Panc1 (cell line): ENCODE measurements at regions not wholly inside any gene's neighbourhood (a gene's known extent, or its start where the extent isn't known, plus 50 kb on each side); places are given as distances from the start of the nearest gene placed in this dataset.

Source experiments
- ATAC-seq: fragments of 200-7000 bp; cut with Tn5 transposase; 2 replicates; pipeline ENCODE4 v1.9.1; 2020; ENCODE audit warnings: mild to moderate bottlenecking, moderate library complexity
- BruUV-seq: library from RNA; stranded (reverse); fragments of 400-500 nt; replicated peaks from 2 replicates; lab custom pipeline; 2021; lab: Mats Ljungman, UMichigan
- CTCF ChIA-PET: fragments of 300-600 bp; sonication (Branson Sonifier 250); formaldehyde crosslinking; loops from one replicate; lab custom pipeline; 2022; ENCODE audit warnings: antibody characterized with exemption; lab: Charles Lee
- POLR2A ChIA-PET: fragments of 300-600 bp; sonication (Branson Sonifier 250); formaldehyde crosslinking; loops from one replicate; lab custom pipeline; 2022; ENCODE audit warnings: antibody characterized with exemption; lab: Charles Lee
- DNase-seq: peaks from one replicate; pipeline ENCODE4 v3.0.0-alpha.2; 2010; ENCODE audit warnings: low read depth, low spot score
- H3K27ac ChIP-seq: 2 replicates; pipeline ENCODE4 v1.5.1; 2011; ENCODE audit warnings: mild to moderate bottlenecking, low read length, inconsistent platforms
- H3K27me3 ChIP-seq: fragments of 200-500 bp; sonication (Bioruptor generic); 2 replicates; pipeline ENCODE4 v1.6.0; 2014; ENCODE audit warnings: low read length, inconsistent platforms; ENCODE audit not compliant: control insufficient read depth, insufficient read depth
- H3K36me3 ChIP-seq: fragments of 200-500 bp; sonication (Bioruptor generic); 2 replicates; pipeline ENCODE4 v1.5.1; 2014; ENCODE audit warnings: inconsistent platforms, mild to moderate bottlenecking, low read length, moderate library complexity; ENCODE audit not compliant: control insufficient read depth, insufficient read depth
- H3K4me1 ChIP-seq: 2 replicates; pipeline ENCODE4 v1.5.1; 2011; ENCODE audit warnings: inconsistent platforms, mild to moderate bottlenecking, low read length, moderate library complexity; ENCODE audit not compliant: control insufficient read depth, insufficient read depth
- H3K4me3 ChIP-seq, 2 experiments: 2 replicates each; pipeline ENCODE4 v1.5.1; 2011 to 2012; ENCODE audit warnings: low read depth in 2 of 2, low read length in 2 of 2, mild to moderate bottlenecking in 2 of 2, inconsistent platforms in 1 of 2, moderate library complexity in 1 of 2
- H3K9me3 ChIP-seq: fragments of 200-500 bp; sonication (Bioruptor generic); 2 replicates; pipeline ENCODE4 v1.5.1; 2014; ENCODE audit warnings: low read depth, mild to moderate bottlenecking, inconsistent platforms, low read length, moderate library complexity; ENCODE audit not compliant: control insufficient read depth, insufficient read depth
- POLR2AphosphoS5 ChIP-seq: IDR thresholded peaks from 2 replicates; pipeline ENCODE4 v1.6.1; 2012; ENCODE audit warnings: mild to moderate bottlenecking, low read depth, low read length, moderate library complexity
- REST ChIP-seq, 2 experiments: IDR thresholded peaks; 2 replicates each; pipeline ENCODE4 v1.6.1; 2011 to 2012; ENCODE audit warnings: low read depth in 2 of 2, control low read depth in 1 of 2, low read length in 1 of 2, mild to moderate bottlenecking in 1 of 2, moderate library complexity in 1 of 2; ENCODE audit not compliant: insufficient read depth in 1 of 2
- SIN3A ChIP-seq: IDR thresholded peaks from 2 replicates; pipeline ENCODE4 v1.6.1; 2012; ENCODE audit warnings: low read depth, mild to moderate bottlenecking, low read length, moderate library complexity, borderline replicate concordance; ENCODE audit not compliant: insufficient read depth
- TCF7L2 ChIP-seq: IDR thresholded peaks from 2 replicates; pipeline ENCODE4 v1.6.1; 2011; ENCODE audit warnings: mild to moderate bottlenecking, low read depth, low read length, inconsistent platforms
- in situ Hi-C: cut with HindIII; loops from 2 replicates; pipeline ENCODE4 v1.10.0; 2016; ENCODE audit warnings: low sequenced_read_pairs, low pct_unique_long_range_greater_than_20kb
- intact Hi-C: fragments of 100-400 bp; cut with micrococcal nuclease; formaldehyde crosslinking; loops from one replicate; pipeline ENCODE4 v1.10.0; 2022; ENCODE audit not compliant: unreplicated experiment
- TF ChIP-seq, protein P1 (sequence below): fragments of 450-650 bp; IDR thresholded peaks from 2 replicates; pipeline ENCODE4 v1.5.1; 2017; ENCODE audit warnings: mild to moderate bottlenecking

- intact Hi-C loops (no loop called here), in situ Hi-C loops (no loop called here)
- ChIA-PET CTCF (no interaction called here), POLR2A (no interaction called here)
- DNase-seq (no peak), ATAC-seq (no peak)
- H3K27ac ChIP-seq = no peak overlapping the region
- H3K4me1 ChIP-seq = no peaks in the 10 kb centered on the region
- H3K9me3 ChIP-seq = no peaks in the 10 kb centered on the region
- H3K4me3 ChIP-seq = no peak overlapping the region
- TF ChIP-seq TCF7L2 (no peak), SIN3A (no peak), POLR2AphosphoS5 (no peak), REST (IDR thresholded peaks at IDR 0.05; ENCODE audit: insufficient read depth in 1 of 2, low read depth in 2 of 2, low read length in 1 of 2) (no peak)
- TF ChIP-seq, protein P1, sequence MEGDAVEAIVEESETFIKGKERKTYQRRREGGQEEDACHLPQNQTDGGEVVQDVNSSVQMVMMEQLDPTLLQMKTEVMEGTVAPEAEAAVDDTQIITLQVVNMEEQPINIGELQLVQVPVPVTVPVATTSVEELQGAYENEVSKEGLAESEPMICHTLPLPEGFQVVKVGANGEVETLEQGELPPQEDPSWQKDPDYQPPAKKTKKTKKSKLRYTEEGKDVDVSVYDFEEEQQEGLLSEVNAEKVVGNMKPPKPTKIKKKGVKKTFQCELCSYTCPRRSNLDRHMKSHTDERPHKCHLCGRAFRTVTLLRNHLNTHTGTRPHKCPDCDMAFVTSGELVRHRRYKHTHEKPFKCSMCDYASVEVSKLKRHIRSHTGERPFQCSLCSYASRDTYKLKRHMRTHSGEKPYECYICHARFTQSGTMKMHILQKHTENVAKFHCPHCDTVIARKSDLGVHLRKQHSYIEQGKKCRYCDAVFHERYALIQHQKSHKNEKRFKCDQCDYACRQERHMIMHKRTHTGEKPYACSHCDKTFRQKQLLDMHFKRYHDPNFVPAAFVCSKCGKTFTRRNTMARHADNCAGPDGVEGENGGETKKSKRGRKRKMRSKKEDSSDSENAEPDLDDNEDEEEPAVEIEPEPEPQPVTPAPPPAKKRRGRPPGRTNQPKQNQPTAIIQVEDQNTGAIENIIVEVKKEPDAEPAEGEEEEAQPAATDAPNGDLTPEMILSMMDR = no peak
- no peaks in the 10 kb centered on the region for H3K36me3 ChIP-seq
- no TSS peak for BruUV-seq
- no peaks in the 10 kb centered on the region for H3K27me3 ChIP-seq
These were observed 212.2 kb downstream of the DUSP6 start for GRCh38 chr12:89140141-89140540.

DNA sequence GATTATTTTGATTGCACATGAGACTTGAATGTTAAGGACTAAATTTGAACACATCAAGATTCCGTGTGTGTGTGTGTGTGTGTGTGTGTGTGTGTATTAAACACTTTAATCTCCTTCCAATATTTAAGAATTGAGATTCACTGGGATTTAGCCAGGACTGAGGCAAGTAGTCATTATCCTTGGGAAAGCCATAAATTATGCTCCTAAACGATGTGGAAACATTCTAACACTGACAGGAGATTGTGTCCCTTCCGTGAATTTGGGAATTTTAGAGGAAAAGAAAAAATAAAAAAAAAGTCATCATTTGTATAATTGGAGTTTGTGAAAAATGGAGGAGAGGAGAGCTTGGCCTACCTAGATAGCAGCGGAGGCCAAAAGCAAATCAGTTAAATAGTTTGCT lies 212.9 kb downstream of the DUSP6 start:
- Histone ChIP-seq H3K4me1 (no peaks in the 10 kb centered on the region), H3K4me3 (no peak overlapping the region), H3K9me3 (no peaks in the 10 kb centered on the region), H3K27me3 (no peaks in the 10 kb centered on the region), H3K36me3 (no peaks in the 10 kb centered on the region), H3K27ac (no peak overlapping the region)
- BruUV-seq = no TSS peak
- ChIA-PET POLR2A (no interaction called here), CTCF (no interaction called here)
- DNase-seq (no peak), ATAC-seq (no peak)
- in situ Hi-C loops = no loop called here
- intact Hi-C loops = no loop called here
- no peak for TF ChIP-seq SIN3A
- no peak for TF ChIP-seq REST (IDR thresholded peaks at IDR 0.05; ENCODE audit: insufficient read depth in 1 of 2, low read depth in 2 of 2, low read length in 1 of 2)
- TF ChIP-seq, protein P1 = no peak
- no peak for TF ChIP-seq TCF7L2
- no peak for TF ChIP-seq POLR2AphosphoS5
